ENCODE measurements at regions not wholly inside any gene's neighbourhood (a gene's known extent, or its start where the extent isn't known, plus 50 kb on each side); places are given as distances from the start of the nearest gene placed in this dataset.

- Mint-ChIP-seq H3K4me1 (ENCODE audit: low read depth) (no peaks in the 10 kb centered on the region), H3K27me3 (peaks cover 10% of the 10 kb centered on the region), H3K4me3 (no peak overlapping the region), H3K27ac (no peak overlapping the region), H3K9me3 (ENCODE audit: low read depth) (no peaks in the 10 kb centered on the region), H3K36me3 (no peaks in the 10 kb centered on the region)
Observed at GRCh38 chr6:128827675-128828464, 55.1 kb upstream of the LAMA2 start.

GRCh38 chr6:128826606-128827005 is 56.3 kb upstream of the LAMA2 start:
- H3K27ac Mint-ChIP-seq = no peak overlapping the region
- H3K4me1 Mint-ChIP-seq (ENCODE audit: low read depth) = no peaks in the 10 kb centered on the region
- H3K9me3 Mint-ChIP-seq (ENCODE audit: low read depth) = no peaks in the 10 kb centered on the region
- H3K36me3 Mint-ChIP-seq = no peaks in the 10 kb centered on the region
- no peak overlapping the region for H3K4me3 Mint-ChIP-seq
- H3K27me3 Mint-ChIP-seq = peaks cover 10% of the 10 kb centered on the region

DNA sequence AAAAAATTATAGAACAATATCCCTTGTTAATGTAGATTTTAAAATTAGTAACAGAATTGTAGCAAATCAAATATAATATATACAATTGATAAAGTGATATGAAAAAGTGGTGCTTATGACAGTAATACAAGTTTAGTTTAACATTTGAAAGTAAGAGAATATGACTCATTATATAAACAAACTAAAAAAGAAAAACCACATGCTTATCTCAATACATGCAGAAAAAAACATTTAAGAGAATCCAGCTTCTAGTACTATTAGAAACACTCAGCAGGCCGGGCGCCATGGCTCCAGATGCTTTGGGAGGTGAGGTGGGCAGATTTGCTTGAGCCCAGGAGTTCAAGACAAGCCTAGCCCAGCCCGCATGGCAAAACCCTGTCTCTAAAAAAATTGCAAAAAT is 60.7 kb upstream of the LAMA2 start:
- H3K9me3 Mint-ChIP-seq (ENCODE audit: low read depth) = no peaks in the 10 kb centered on the region

DNA sequence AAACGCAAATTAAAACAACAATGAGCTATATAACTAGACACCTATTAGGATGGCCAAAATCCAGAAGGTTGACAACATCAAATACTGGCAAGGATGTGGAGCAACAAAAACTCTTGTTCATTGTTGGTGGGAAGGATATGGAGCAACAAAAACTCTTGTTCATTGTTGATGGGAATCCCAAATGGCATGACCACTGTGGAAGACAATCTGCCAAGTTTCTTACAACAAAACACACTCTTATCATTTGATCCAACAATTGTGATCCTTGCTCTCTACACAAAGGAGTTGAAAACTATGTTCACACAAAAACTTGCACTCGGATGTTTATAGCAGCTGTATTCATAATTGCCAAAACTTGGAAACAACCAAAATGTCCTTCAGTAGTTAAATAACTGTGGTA is 61.8 kb upstream of the LAMA2 start:
- H3K9me3 Mint-ChIP-seq (ENCODE audit: low read depth) = no peaks in the 10 kb centered on the region
- H3K36me3 Mint-ChIP-seq = no peaks in the 10 kb centered on the region
- H3K27me3 Mint-ChIP-seq = peaks cover 21% of the 10 kb centered on the region
- no peak overlapping the region for H3K4me3 Mint-ChIP-seq
- no peaks in the 10 kb centered on the region for H3K4me1 Mint-ChIP-seq (ENCODE audit: low read depth)
- H3K27ac Mint-ChIP-seq = no peak overlapping the region

More for the DNA sequence above, 60.7 kb upstream of the LAMA2 start:
- H3K4me1 Mint-ChIP-seq (ENCODE audit: low read depth) = no peaks in the 10 kb centered on the region
- no peak overlapping the region for H3K27ac Mint-ChIP-seq
- H3K4me3 Mint-ChIP-seq = no peak overlapping the region
- peaks cover 18% of the 10 kb centered on the region for H3K27me3 Mint-ChIP-seq
- H3K36me3 Mint-ChIP-seq = no peaks in the 10 kb centered on the region

GRCh38 chr6:128808856-128809255 is 74.1 kb upstream of the LAMA2 start:
- Mint-ChIP-seq H3K27me3 (peaks cover 3% of the 10 kb centered on the region), H3K4me1 (ENCODE audit: low read depth) (no peaks in the 10 kb centered on the region)

DNA sequence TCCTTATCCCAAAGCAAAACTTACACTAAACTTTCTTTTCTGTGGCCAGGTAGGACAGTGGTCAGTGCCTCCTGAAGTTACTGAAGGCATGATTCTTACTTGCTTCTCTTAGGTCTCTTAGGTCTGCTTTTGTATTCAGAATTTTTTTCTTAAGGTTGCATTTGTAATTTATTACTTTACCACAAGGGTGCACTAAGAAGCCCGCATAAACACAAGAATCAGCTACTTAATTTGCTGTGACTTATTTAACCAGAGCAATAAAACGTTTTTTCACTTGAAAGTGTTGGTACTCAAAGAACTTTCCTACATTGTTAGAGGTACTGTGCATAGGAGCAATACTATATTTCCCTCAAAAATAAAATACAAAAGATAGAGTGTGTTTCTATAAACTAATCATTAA is 75.4 kb upstream of the LAMA2 start:
- H3K36me3 Mint-ChIP-seq = no peaks in the 10 kb centered on the region
- H3K27me3 Mint-ChIP-seq = peaks cover 3% of the 10 kb centered on the region
- H3K27ac Mint-ChIP-seq = no peak overlapping the region
- no peak overlapping the region for H3K4me3 Mint-ChIP-seq
- H3K4me1 Mint-ChIP-seq (ENCODE audit: low read depth) = no peaks in the 10 kb centered on the region
- no peaks in the 10 kb centered on the region for H3K9me3 Mint-ChIP-seq (ENCODE audit: low read depth)

More at GRCh38 chr6:128808856-128809255, 74.1 kb upstream of the LAMA2 start:
- Mint-ChIP-seq H3K36me3 (no peaks in the 10 kb centered on the region), H3K9me3 (ENCODE audit: low read depth) (no peaks in the 10 kb centered on the region), H3K27ac (no peak overlapping the region), H3K4me3 (no peak overlapping the region)

GRCh38 chr6:128806261-128806660 is 76.7 kb upstream of the LAMA2 start:
- no peak overlapping the region for H3K27ac Mint-ChIP-seq
- H3K36me3 Mint-ChIP-seq = no peaks in the 10 kb centered on the region
- peaks cover 5% of the 10 kb centered on the region for H3K27me3 Mint-ChIP-seq
- no peaks in the 10 kb centered on the region for H3K9me3 Mint-ChIP-seq (ENCODE audit: low read depth)
- no peaks in the 10 kb centered on the region for H3K4me1 Mint-ChIP-seq (ENCODE audit: low read depth)
- no peak overlapping the region for H3K4me3 Mint-ChIP-seq

GRCh38 chr6:128803911-128804310 is 79.0 kb upstream of the LAMA2 start:
- Mint-ChIP-seq H3K9me3 (ENCODE audit: low read depth) (no peaks in the 10 kb centered on the region), H3K36me3 (no peaks in the 10 kb centered on the region), H3K4me3 (no peak overlapping the region), H3K27me3 (peaks cover 5% of the 10 kb centered on the region), H3K4me1 (ENCODE audit: low read depth) (no peaks in the 10 kb centered on the region), H3K27ac (no peak overlapping the region)

GRCh38 chr6:128801621-128802020 is 81.3 kb upstream of the LAMA2 start:
- Mint-ChIP-seq H3K9me3 (ENCODE audit: low read depth) (no peaks in the 10 kb centered on the region), H3K27ac (no peak overlapping the region), H3K4me3 (no peak overlapping the region)

DNA sequence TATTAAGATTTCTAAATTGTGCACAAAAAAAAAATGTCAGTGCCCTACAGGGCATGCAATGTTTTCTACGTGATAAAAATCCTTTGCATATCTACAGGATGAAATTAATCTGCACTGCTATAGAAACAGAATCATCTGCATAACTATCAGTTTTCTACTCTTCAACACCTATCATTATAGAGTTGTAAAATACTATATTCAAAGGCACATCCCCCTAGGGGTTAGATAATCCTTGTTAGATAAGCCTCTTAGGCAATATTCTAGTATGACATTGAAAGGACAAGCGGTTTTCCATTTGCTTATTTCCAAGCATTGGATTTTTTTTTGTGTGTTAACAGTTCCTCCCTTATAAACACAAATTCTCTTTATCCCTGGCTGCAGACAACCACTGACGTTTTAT is 98.7 kb upstream of the LAMA2 start:
- no peaks in the 10 kb centered on the region for H3K4me1 Mint-ChIP-seq (ENCODE audit: low read depth)
- H3K9me3 Mint-ChIP-seq (ENCODE audit: low read depth) = no peaks in the 10 kb centered on the region
- H3K27ac Mint-ChIP-seq = no peak overlapping the region
- no peak overlapping the region for H3K4me3 Mint-ChIP-seq
- no peaks in the 10 kb centered on the region for H3K36me3 Mint-ChIP-seq
- H3K27me3 Mint-ChIP-seq = peaks cover 9% of the 10 kb centered on the region

More at GRCh38 chr6:128801621-128802020, 81.3 kb upstream of the LAMA2 start:
- H3K36me3 Mint-ChIP-seq = no peaks in the 10 kb centered on the region
- H3K4me1 Mint-ChIP-seq (ENCODE audit: low read depth) = no peaks in the 10 kb centered on the region
- peaks cover 2% of the 10 kb centered on the region for H3K27me3 Mint-ChIP-seq

GRCh38 chr6:128768187-128768586 is 114.8 kb upstream of the LAMA2 start:
- Mint-ChIP-seq H3K27ac (no peak overlapping the region), H3K9me3 (ENCODE audit: low read depth) (peaks cover 9% of the 10 kb centered on the region), H3K4me3 (no peak overlapping the region), H3K4me1 (ENCODE audit: low read depth) (no peaks in the 10 kb centered on the region), H3K36me3 (no peaks in the 10 kb centered on the region), H3K27me3 (peaks cover 2% of the 10 kb centered on the region)

- Mint-ChIP-seq H3K9me3 (ENCODE audit: low read depth) (peaks cover 6% of the 10 kb centered on the region), H3K4me3 (no peak overlapping the region), H3K27me3 (peaks cover 7% of the 10 kb centered on the region), H3K36me3 (no peaks in the 10 kb centered on the region), H3K4me1 (ENCODE audit: low read depth) (no peaks in the 10 kb centered on the region), H3K27ac (no peak overlapping the region)
Observed at GRCh38 chr6:128767705-128768104, 115.2 kb upstream of the LAMA2 start.

- peaks cover 6% of the 10 kb centered on the region for H3K9me3 Mint-ChIP-seq (ENCODE audit: low read depth)
- H3K27me3 Mint-ChIP-seq = peaks cover 10% of the 10 kb centered on the region
- H3K36me3 Mint-ChIP-seq = no peaks in the 10 kb centered on the region
- no peaks in the 10 kb centered on the region for H3K4me1 Mint-ChIP-seq (ENCODE audit: low read depth)
- no peak overlapping the region for H3K4me3 Mint-ChIP-seq
- no peak overlapping the region for H3K27ac Mint-ChIP-seq
Observed at GRCh38 chr6:128767150-128767549, 115.8 kb upstream of the LAMA2 start.

- H3K27me3 Mint-ChIP-seq = peaks cover 17% of the 10 kb centered on the region
- no peak overlapping the region for H3K4me3 Mint-ChIP-seq
- no peaks in the 10 kb centered on the region for H3K4me1 Mint-ChIP-seq (ENCODE audit: low read depth)
- H3K9me3 Mint-ChIP-seq (ENCODE audit: low read depth) = peaks cover 4% of the 10 kb centered on the region
- no peak overlapping the region for H3K27ac Mint-ChIP-seq
- H3K36me3 Mint-ChIP-seq = no peaks in the 10 kb centered on the region
Observed at GRCh38 chr6:128763599-128764300, 119.2 kb upstream of the LAMA2 start.

DNA sequence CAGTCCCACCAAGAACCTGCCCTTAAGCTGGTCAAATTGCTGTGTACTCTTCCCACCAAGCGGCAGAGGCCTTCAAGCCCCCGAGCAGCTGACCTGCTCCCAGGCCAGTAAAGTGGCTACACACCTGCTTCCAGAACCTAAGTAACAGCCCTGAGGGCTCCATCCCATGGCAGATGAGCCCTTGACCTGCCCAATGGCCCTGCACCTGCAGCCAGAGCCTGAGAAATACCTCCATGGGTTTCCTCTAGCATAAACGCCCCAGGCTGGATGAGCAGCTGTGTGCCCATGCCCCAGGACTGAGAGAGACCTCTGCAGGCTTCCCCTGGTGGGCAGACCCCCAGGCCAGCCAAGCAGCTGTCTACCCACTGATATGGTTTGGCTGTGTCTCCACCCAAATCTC is 123.0 kb upstream of the LAMA2 start:
- H3K9me3 Mint-ChIP-seq (ENCODE audit: low read depth) = no peaks in the 10 kb centered on the region
- H3K27me3 Mint-ChIP-seq = peaks cover 27% of the 10 kb centered on the region
- no peaks in the 10 kb centered on the region for H3K36me3 Mint-ChIP-seq
- H3K4me3 Mint-ChIP-seq = no peak overlapping the region
- H3K4me1 Mint-ChIP-seq (ENCODE audit: low read depth) = no peaks in the 10 kb centered on the region
- H3K27ac Mint-ChIP-seq = no peak overlapping the region

All from activated naive CD8-positive, alpha-beta T cell (primary cell).